OCI-LY1 (cell line): ENCODE measurements at regions not wholly inside any gene's neighbourhood (a gene's known extent, or its start where the extent isn't known, plus 50 kb on each side); places are given as distances from the start of the nearest gene placed in this dataset.

ENCODE experiments used
- H2AFZ ChIP-seq: fragments of 200-600 bp; sonication (generic), shearing (Covaris generic); 2 replicates; pipeline ENCODE4 v1.6.0; 2014; ENCODE audit warnings: antibody characterized with exemption, mild to moderate bottlenecking, low read length
- H3F3A ChIP-seq: fragments of 200-600 bp; sonication (generic), shearing (Covaris generic); 2 replicates; pipeline ENCODE4 v1.6.0; 2014; ENCODE audit warnings: mild to moderate bottlenecking, antibody characterized with exemption, low read length, moderate library complexity; ENCODE audit not compliant: insufficient read depth
- H3K27ac ChIP-seq: fragments of 200-600 bp; sonication (generic); 2 replicates; pipeline ENCODE4 v1.5.1; 2014; ENCODE audit warnings: low read length, mixed run types, mild to moderate bottlenecking, low read depth; ENCODE audit not compliant: poor library complexity, severe bottlenecking
- H3K27me3 ChIP-seq: fragments of 200-600 bp; sonication (generic); 2 replicates; pipeline ENCODE4 v1.6.0; 2014; ENCODE audit warnings: antibody characterized with exemption, mild to moderate bottlenecking, low read length, moderate library complexity; ENCODE audit not compliant: insufficient read depth
- H3K36me3 ChIP-seq: fragments of 200-600 bp; sonication (generic); 2 replicates; pipeline ENCODE4 v1.6.1; 2014; ENCODE audit warnings: mild to moderate bottlenecking, antibody characterized with exemption, low read length, moderate library complexity, mixed read lengths; ENCODE audit not compliant: insufficient read depth
- H3K4me1 ChIP-seq: fragments of 200-600 bp; sonication (generic); 2 replicates; pipeline ENCODE4 v1.5.1; 2014; ENCODE audit warnings: mild to moderate bottlenecking, low read length, moderate library complexity; ENCODE audit not compliant: insufficient read depth, severe bottlenecking
- H3K4me2 ChIP-seq: fragments of 200-600 bp; sonication (generic), shearing (Covaris generic); 2 replicates; pipeline ENCODE4 v1.6.1; 2014; ENCODE audit warnings: low read length
- H3K4me3 ChIP-seq: fragments of 200-600 bp; sonication (generic); 2 replicates; pipeline ENCODE4 v1.5.1; 2014; ENCODE audit warnings: low read length, low read depth, mild to moderate bottlenecking, mixed read lengths; ENCODE audit not compliant: poor library complexity, severe bottlenecking
- H3K79me2 ChIP-seq: fragments of 200-600 bp; shearing (Covaris generic); 2 replicates; pipeline ENCODE4 v1.6.1; 2016; ENCODE audit warnings: mixed run types, low read length, mixed read lengths; ENCODE audit not compliant: insufficient read depth
- H3K9ac ChIP-seq: fragments of 200-600 bp; sonication (generic), shearing (Covaris generic); 2 replicates; pipeline ENCODE4 v1.6.1; 2014; ENCODE audit warnings: mild to moderate bottlenecking, low read length, mixed read lengths
- H3K9me2 ChIP-seq: fragments of 200-600 bp; sonication (generic), shearing (Covaris generic); 2 replicates; pipeline ENCODE4 v1.6.1; 2014; ENCODE audit warnings: low read depth, mild to moderate bottlenecking, low read length, mixed read lengths
- H3K9me3 ChIP-seq: fragments of 200-600 bp; shearing (Covaris generic); 2 replicates; pipeline ENCODE4 v1.6.1; 2014; ENCODE audit warnings: low read length, mixed read lengths
- H4K20me1 ChIP-seq: fragments of 200-600 bp; sonication (generic), shearing (Covaris generic); 2 replicates; pipeline ENCODE4 v1.6.0; 2016; ENCODE audit warnings: mild to moderate bottlenecking, low read length; ENCODE audit not compliant: insufficient read depth
- EZH2 ChIP-seq: fragments of 200-600 bp; sonication (generic), shearing (Covaris generic); IDR thresholded peaks from 2 replicates; pipeline ENCODE4 v1.8.0; 2017; ENCODE audit warnings: borderline replicate concordance, mixed run types, mild to moderate bottlenecking, antibody characterized with exemption, low read length, moderate library complexity, mixed read lengths
- TF ChIP-seq, protein P1 (sequence below): fragments of 200-600 bp; sonication (generic), shearing (Covaris generic); IDR thresholded peaks from 2 replicates; pipeline ENCODE4 v1.5.1; 2017; ENCODE audit warnings: mild to moderate bottlenecking, antibody characterized with exemption, low read length, moderate library complexity, mixed read lengths

DNA sequence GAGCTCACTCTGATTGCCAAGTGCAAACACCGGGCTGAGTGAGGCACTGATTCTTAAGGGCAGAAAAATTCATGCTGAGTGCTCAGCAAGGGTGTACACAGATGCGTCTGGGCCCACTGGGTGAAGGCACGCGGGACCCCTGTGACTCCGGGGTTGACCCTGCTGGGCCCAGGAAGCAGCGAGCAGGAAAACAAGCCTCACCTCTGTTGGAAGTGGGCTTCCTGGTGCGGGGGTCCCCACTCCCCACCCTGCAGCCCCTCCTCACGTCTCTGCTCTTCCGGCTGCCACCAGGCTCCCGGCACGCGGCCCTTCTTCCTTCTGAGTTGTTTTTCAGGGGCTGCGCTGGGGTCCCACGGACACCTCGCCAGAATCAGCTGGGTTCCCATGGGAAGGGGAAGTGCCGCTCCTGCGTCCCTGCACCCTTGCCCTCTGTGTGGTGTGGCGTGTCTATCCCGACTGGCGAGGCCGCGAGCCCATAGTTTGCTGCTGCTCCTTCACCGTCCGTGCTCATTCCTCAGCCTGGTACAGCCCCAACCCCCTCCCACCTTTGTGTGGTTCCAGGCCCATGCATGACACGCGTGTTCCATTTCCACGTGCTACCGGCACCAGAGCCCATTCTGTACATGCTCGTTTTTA lies 80.6 kb upstream of the BHLHE23 start:
- Histone ChIP-seq H3K9ac (no peak overlapping the region), H2AFZ (no peak overlapping the region), H3K9me3 (no peaks in the 10 kb centered on the region), H3K4me2 (no peak overlapping the region), H3K27ac (no peak overlapping the region), H3K79me2 (no peaks in the 10 kb centered on the region), H3F3A (no peaks in the 10 kb centered on the region), H3K36me3 (no peaks in the 10 kb centered on the region), H3K4me1 (no peaks in the 10 kb centered on the region), H3K9me2 (no peaks in the 10 kb centered on the region), H4K20me1 (no peaks in the 10 kb centered on the region), H3K27me3 (no peaks in the 10 kb centered on the region), H3K4me3 (no peak overlapping the region)
- TF ChIP-seq EZH2 = no peak
- TF ChIP-seq, protein P1, sequence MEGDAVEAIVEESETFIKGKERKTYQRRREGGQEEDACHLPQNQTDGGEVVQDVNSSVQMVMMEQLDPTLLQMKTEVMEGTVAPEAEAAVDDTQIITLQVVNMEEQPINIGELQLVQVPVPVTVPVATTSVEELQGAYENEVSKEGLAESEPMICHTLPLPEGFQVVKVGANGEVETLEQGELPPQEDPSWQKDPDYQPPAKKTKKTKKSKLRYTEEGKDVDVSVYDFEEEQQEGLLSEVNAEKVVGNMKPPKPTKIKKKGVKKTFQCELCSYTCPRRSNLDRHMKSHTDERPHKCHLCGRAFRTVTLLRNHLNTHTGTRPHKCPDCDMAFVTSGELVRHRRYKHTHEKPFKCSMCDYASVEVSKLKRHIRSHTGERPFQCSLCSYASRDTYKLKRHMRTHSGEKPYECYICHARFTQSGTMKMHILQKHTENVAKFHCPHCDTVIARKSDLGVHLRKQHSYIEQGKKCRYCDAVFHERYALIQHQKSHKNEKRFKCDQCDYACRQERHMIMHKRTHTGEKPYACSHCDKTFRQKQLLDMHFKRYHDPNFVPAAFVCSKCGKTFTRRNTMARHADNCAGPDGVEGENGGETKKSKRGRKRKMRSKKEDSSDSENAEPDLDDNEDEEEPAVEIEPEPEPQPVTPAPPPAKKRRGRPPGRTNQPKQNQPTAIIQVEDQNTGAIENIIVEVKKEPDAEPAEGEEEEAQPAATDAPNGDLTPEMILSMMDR = no peak

DNA sequence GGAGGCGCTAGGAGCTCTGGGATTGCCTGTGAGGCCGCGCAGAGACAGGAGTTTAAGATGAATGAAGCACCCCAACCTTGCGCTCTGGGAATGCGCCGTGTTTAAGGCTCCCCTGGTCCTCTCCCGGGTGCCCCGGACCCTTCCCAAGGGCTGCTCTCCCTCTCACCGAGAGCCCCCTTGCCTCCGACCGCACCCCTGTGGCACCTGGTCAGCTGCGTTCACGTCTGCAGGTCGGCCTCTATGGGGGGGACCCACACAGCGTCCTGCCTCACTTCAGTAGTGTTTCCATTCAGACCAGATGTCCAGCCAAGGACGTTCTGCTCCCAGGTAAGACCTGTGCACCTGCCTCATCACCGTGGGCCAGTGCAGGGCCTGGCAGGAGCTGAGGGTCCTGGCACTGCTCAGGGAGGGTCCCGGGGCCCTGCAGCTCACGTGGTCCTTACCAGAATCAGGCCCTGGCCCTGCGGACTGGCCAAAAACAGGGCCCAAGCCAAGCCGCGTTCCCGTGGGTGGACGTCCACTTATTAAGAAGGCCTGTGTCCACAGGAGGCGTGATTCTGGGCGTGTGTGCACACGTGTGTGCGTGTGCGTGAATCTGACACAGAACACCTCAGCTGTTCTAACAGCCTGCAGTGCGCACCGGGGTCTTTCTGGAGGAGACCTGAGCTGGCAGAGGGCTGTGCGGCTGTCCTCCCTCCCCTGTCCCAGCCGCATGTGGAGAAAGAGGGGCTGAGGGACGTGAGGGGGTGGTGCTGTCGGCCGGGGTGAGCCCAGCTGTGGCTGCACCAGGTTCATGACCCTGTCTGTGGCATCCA lies 79.9 kb upstream of the BHLHE23 start:
- Histone ChIP-seq H3K27me3 (no peaks in the 10 kb centered on the region), H3K27ac (no peak overlapping the region), H3K36me3 (no peaks in the 10 kb centered on the region), H3K9me2 (no peaks in the 10 kb centered on the region), H3F3A (no peaks in the 10 kb centered on the region), H2AFZ (no peak overlapping the region), H3K79me2 (no peaks in the 10 kb centered on the region), H3K4me2 (no peak overlapping the region), H3K9me3 (no peaks in the 10 kb centered on the region), H3K4me1 (no peaks in the 10 kb centered on the region), H4K20me1 (no peaks in the 10 kb centered on the region), H3K4me3 (no peak overlapping the region), H3K9ac (no peak overlapping the region)
- TF ChIP-seq, protein P1 = no peak
- no peak for TF ChIP-seq EZH2

DNA sequence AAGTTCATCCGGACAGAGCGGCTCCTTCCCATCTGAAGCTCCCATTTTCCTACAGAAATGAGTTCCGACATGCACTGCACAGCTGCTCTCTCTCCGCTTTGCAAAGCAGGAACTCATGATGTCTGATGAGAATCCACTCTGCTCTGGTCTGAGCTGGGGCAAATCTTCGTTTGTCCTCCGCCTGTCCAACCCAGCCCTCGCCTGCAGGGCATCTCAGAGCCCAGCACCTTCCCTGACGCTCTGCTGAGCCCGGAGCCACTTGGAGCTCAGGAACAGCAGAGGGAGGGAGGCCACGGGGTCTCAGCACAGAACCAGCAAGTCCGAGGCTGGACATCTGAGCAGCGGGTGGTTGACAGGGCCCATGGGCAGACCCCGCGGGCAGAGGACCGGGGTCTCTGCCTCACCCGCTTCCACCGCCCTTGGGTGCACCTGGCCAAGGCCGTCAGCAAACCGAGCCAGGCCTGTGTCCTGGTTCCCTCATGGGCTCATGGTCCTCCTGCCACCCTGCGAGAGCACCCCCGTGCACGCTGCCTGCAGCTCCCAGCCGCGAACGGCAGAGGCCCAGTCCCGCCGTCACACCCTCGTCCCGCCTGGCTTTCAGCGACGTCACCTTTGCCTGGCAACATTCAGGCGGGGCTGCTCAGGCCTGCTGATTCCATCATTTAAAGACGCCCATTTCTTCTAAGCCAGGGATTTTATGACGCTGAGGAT lies 78.5 kb upstream of the BHLHE23 start:
- Histone ChIP-seq H2AFZ (no peak overlapping the region), H3K4me2 (no peak overlapping the region), H4K20me1 (no peaks in the 10 kb centered on the region), H3K27ac (no peak overlapping the region), H3K4me3 (no peak overlapping the region), H3K36me3 (no peaks in the 10 kb centered on the region), H3K9ac (no peak overlapping the region), H3K4me1 (no peaks in the 10 kb centered on the region), H3K27me3 (no peaks in the 10 kb centered on the region), H3K9me3 (no peaks in the 10 kb centered on the region), H3K79me2 (no peaks in the 10 kb centered on the region), H3F3A (no peaks in the 10 kb centered on the region), H3K9me2 (no peaks in the 10 kb centered on the region)
- no peak for TF ChIP-seq EZH2
- TF ChIP-seq, protein P1 = no peak
